ENCODE measurements at regions not wholly inside any gene's neighbourhood (a gene's known extent, or its start where the extent isn't known, plus 50 kb on each side); places are given as distances from the start of the nearest gene placed in this dataset.

GRCh38 chr12:124688356-124688992 is 121.1 kb upstream of the NCOR2 start:
- H3K27me3 ChIP-seq (replicated peaks; ENCODE audit: control insufficient read depth, insufficient read depth, low read length) = no peaks in the 10 kb centered on the region
- no peak for DNase-seq (ENCODE audit: extremely low read depth, insufficient read length)
- no peak overlapping the region for H3K4me3 ChIP-seq (replicated peaks; ENCODE audit: low read depth, low read length)
- no peaks in the 10 kb centered on the region for H3K36me3 ChIP-seq (ENCODE audit: control insufficient read depth, insufficient read depth, low read length)
- TF ChIP-seq CTCF (IDR thresholded peaks at IDR 0.05; ENCODE audit: insufficient read depth, low read length, poor library complexity, severe bottlenecking) = no peak

GRCh38 chr12:124687917-124688316 is 120.5 kb upstream of the NCOR2 start:
- no peak for DNase-seq (ENCODE audit: extremely low read depth, insufficient read length)

GRCh38 chr12:124687174-124687902 is 119.9 kb upstream of the NCOR2 start:
- no peak for DNase-seq (ENCODE audit: extremely low read depth, insufficient read length)
- no peak for TF ChIP-seq CTCF (IDR thresholded peaks at IDR 0.05; ENCODE audit: insufficient read depth, low read length, poor library complexity, severe bottlenecking)
- no peaks in the 10 kb centered on the region for H3K36me3 ChIP-seq (ENCODE audit: control insufficient read depth, insufficient read depth, low read length)
- H3K27me3 ChIP-seq (replicated peaks; ENCODE audit: control insufficient read depth, insufficient read depth, low read length) = no peaks in the 10 kb centered on the region
- H3K4me3 ChIP-seq (replicated peaks; ENCODE audit: low read depth, low read length) = no peak overlapping the region

More at GRCh38 chr12:124687917-124688316, 120.5 kb upstream of the NCOR2 start:
- no peaks in the 10 kb centered on the region for H3K27me3 ChIP-seq (replicated peaks; ENCODE audit: control insufficient read depth, insufficient read depth, low read length)
- H3K4me3 ChIP-seq (replicated peaks; ENCODE audit: low read depth, low read length) = no peak overlapping the region
- no peaks in the 10 kb centered on the region for H3K36me3 ChIP-seq (ENCODE audit: control insufficient read depth, insufficient read depth, low read length)
- no peak for TF ChIP-seq CTCF (IDR thresholded peaks at IDR 0.05; ENCODE audit: insufficient read depth, low read length, poor library complexity, severe bottlenecking)

- Histone ChIP-seq H3K27me3 (replicated peaks; ENCODE audit: control insufficient read depth, insufficient read depth, low read length) (no peaks in the 10 kb centered on the region), H3K4me3 (replicated peaks; ENCODE audit: low read depth, low read length) (no peak overlapping the region), H3K36me3 (ENCODE audit: control insufficient read depth, insufficient read depth, low read length) (no peaks in the 10 kb centered on the region)
- TF ChIP-seq CTCF (IDR thresholded peaks at IDR 0.05; ENCODE audit: insufficient read depth, low read length, poor library complexity, severe bottlenecking) = no peak
- DNase-seq (ENCODE audit: extremely low read depth, insufficient read length) = no peak
Measured at GRCh38 chr12:124686370-124687173, 119.2 kb upstream of the NCOR2 start.

- Histone ChIP-seq H3K27me3 (replicated peaks; ENCODE audit: control insufficient read depth, insufficient read depth, low read length) (no peaks in the 10 kb centered on the region), H3K4me3 (replicated peaks; ENCODE audit: low read depth, low read length) (no peak overlapping the region), H3K36me3 (ENCODE audit: control insufficient read depth, insufficient read depth, low read length) (no peaks in the 10 kb centered on the region)
- TF ChIP-seq CTCF (IDR thresholded peaks at IDR 0.05; ENCODE audit: insufficient read depth, low read length, poor library complexity, severe bottlenecking) = no peak
- no peak for DNase-seq (ENCODE audit: extremely low read depth, insufficient read length)
Measured at GRCh38 chr12:124685689-124686369, 118.4 kb upstream of the NCOR2 start.
